Activated T-helper 2 cell treated with anti-CD3 and anti-CD28 coated beads, Interferon-gamma antibody, Interleukin-2, Interleukin-4, amounts not matched to agents 10 μg/mL and 5 μg/mL and 100 μg/mL, durations not matched to agents 14 hours and 24 hours and 36 hours (primary cell): ENCODE measurements at regions not wholly inside any gene's neighbourhood (a gene's known extent, or its start where the extent isn't known, plus 50 kb on each side); places are given as distances from the start of the nearest gene placed in this dataset.
"Not testable (repeated sequence)": the region's sequence is repeated elsewhere in the genome, so short reads cannot be mapped to it uniquely, and the experiment has no call there.

Source experiments
- DNase-seq: peaks from one replicate; pipeline ENCODE4 v3.0.0; 2021; ENCODE audit warnings: low spot score
- H3K27ac Mint-ChIP-seq: one replicate; pipeline ENCODE4 v1.8.0; 2021; ENCODE audit warnings: mixed read lengths
- H3K27me3 Mint-ChIP-seq: one replicate; pipeline ENCODE4 v1.8.0; 2021; ENCODE audit warnings: low read depth, mixed read lengths
- H3K36me3 Mint-ChIP-seq: one replicate; pipeline ENCODE4 v1.8.0; 2021; ENCODE audit warnings: low read depth, mixed read lengths
- H3K4me1 Mint-ChIP-seq: one replicate; pipeline ENCODE4 v1.8.0; 2021; ENCODE audit warnings: low read depth, mixed read lengths
- H3K4me3 Mint-ChIP-seq: one replicate; pipeline ENCODE4 v1.8.0; 2021; ENCODE audit warnings: low read depth, mild to moderate bottlenecking, moderate library complexity, mixed read lengths
- H3K9me3 Mint-ChIP-seq: one replicate; pipeline ENCODE4 v1.8.0; 2021; ENCODE audit warnings: mixed read lengths
- intact Hi-C: fragments of 100-400 bp; cut with micrococcal nuclease; formaldehyde crosslinking; loops from one replicate; pipeline ENCODE4 v1.15.1; 2023

GRCh38 chr5:156087577-156088110, 239.3 kb upstream of the SGCD start:
- H3K4me1 Mint-ChIP-seq, result no peaks in the 10 kb centered on the region
- peaks cover 12% of the 10 kb centered on the region for H3K9me3 Mint-ChIP-seq
- no peak overlapping the region for H3K27ac Mint-ChIP-seq
- no peaks in the 10 kb centered on the region for H3K36me3 Mint-ChIP-seq
- intact Hi-C loops, result no loop called here
- DNase-seq, result no peak
- no peak overlapping the region for H3K4me3 Mint-ChIP-seq
- no peaks in the 10 kb centered on the region for H3K27me3 Mint-ChIP-seq

GRCh38 chr5:156089955-156090940, 236.7 kb upstream of the SGCD start:
- H3K36me3 Mint-ChIP-seq, H3K4me1 Mint-ChIP-seq, H3K4me3 Mint-ChIP-seq, DNase-seq, intact Hi-C loops, H3K27me3 Mint-ChIP-seq, H3K27ac Mint-ChIP-seq: not testable (repeated sequence)
- H3K9me3 Mint-ChIP-seq, result peaks cover 12% of the 10 kb centered on the region

- DNase-seq, result no peak
- H3K4me1 Mint-ChIP-seq, result no peaks in the 10 kb centered on the region
- H3K27ac Mint-ChIP-seq, result no peak overlapping the region
- intact Hi-C loops, result no loop called here
- H3K36me3 Mint-ChIP-seq, result no peaks in the 10 kb centered on the region
- H3K4me3 Mint-ChIP-seq, result no peak overlapping the region
- no peaks in the 10 kb centered on the region for H3K27me3 Mint-ChIP-seq
- peaks cover 12% of the 10 kb centered on the region for H3K9me3 Mint-ChIP-seq
These were observed 233.9 kb upstream of the SGCD start for GRCh38 chr5:156093024-156093423.

- no peaks in the 10 kb centered on the region for H3K27me3 Mint-ChIP-seq
- H3K9me3 Mint-ChIP-seq, result peaks cover 12% of the 10 kb centered on the region
- H3K4me3 Mint-ChIP-seq, result no peak overlapping the region
- no peaks in the 10 kb centered on the region for H3K36me3 Mint-ChIP-seq
- no peak overlapping the region for H3K27ac Mint-ChIP-seq
- DNase-seq, result no peak
- intact Hi-C loops, result no loop called here
- H3K4me1 Mint-ChIP-seq, result no peaks in the 10 kb centered on the region
These were observed 233.0 kb upstream of the SGCD start for GRCh38 chr5:156094001-156094400.

- H3K27ac Mint-ChIP-seq, result no peak overlapping the region
- peaks cover 2% of the 10 kb centered on the region for H3K9me3 Mint-ChIP-seq
- H3K4me3 Mint-ChIP-seq, result no peak overlapping the region
- no peaks in the 10 kb centered on the region for H3K4me1 Mint-ChIP-seq
- intact Hi-C loops, result no loop called here
- H3K27me3 Mint-ChIP-seq, result no peaks in the 10 kb centered on the region
- H3K36me3 Mint-ChIP-seq, result no peaks in the 10 kb centered on the region
- DNase-seq, result no peak
These were observed 231.2 kb upstream of the SGCD start for GRCh38 chr5:156095709-156096241.

DNA sequence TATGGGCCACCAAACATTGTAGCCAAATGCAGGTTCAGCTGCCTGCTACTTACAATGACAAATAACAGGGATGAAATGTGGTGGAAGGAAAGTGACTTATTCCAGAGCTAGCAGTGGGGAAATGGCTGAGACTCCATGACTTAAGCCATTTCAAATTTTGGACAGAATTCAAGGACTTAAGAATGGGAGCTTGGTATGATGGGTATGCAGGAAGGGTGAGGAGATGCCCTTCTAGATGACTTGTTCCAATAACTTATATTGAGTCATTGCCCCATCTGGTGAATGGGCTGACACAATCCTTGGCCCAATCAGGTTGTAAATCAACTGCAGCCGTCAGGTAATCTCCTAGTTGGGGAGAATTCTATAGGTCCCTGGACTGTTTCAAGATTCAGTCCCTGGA, 230.7 kb upstream of the SGCD start:
- Mint-ChIP-seq H3K27ac (no peak overlapping the region), H3K27me3 (no peaks in the 10 kb centered on the region), H3K36me3 (no peaks in the 10 kb centered on the region), H3K4me1 (no peaks in the 10 kb centered on the region), H3K9me3 (no peaks in the 10 kb centered on the region), H3K4me3 (no peak overlapping the region)
- intact Hi-C loops, result no loop called here
- no peak for DNase-seq

DNA sequence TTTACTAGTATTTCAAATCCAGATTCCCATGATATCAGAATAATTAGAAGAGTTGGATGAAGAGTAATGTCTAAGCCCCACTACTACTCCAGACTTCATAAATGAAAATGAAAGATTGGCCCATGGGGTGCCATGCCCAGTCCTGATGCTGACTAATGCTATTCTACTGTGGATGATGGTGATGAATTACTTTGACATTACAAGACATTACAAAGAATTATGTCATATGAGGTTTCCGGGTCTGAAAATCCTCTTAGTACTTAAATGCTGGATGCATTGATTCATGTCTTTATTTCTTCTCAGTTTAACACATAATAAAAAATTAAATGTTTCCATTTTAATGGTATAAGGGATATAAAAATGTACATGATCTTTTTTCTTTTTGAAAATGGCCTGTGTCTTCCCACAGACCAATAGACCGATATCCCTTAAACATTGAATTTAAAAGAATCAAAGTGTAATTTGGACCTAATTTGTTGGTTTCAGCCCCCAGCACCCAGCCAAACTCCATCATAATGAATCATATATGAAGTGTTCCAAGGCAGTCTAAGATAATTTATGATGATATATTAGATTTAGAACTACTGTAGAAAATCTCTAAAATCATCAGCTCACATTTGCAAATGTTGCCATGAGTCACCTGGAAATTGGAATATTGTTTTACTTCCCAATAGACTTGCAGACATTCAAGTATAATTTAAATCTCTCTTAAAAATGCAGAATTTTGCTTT, 223.6 kb upstream of the SGCD start:
- DNase-seq, result no peak
- H3K27me3 Mint-ChIP-seq, result no peaks in the 10 kb centered on the region
- intact Hi-C loops, result no loop called here
- no peaks in the 10 kb centered on the region for H3K9me3 Mint-ChIP-seq
- H3K4me1 Mint-ChIP-seq, result no peaks in the 10 kb centered on the region
- no peaks in the 10 kb centered on the region for H3K36me3 Mint-ChIP-seq
- no peak overlapping the region for H3K4me3 Mint-ChIP-seq
- no peak overlapping the region for H3K27ac Mint-ChIP-seq

DNA sequence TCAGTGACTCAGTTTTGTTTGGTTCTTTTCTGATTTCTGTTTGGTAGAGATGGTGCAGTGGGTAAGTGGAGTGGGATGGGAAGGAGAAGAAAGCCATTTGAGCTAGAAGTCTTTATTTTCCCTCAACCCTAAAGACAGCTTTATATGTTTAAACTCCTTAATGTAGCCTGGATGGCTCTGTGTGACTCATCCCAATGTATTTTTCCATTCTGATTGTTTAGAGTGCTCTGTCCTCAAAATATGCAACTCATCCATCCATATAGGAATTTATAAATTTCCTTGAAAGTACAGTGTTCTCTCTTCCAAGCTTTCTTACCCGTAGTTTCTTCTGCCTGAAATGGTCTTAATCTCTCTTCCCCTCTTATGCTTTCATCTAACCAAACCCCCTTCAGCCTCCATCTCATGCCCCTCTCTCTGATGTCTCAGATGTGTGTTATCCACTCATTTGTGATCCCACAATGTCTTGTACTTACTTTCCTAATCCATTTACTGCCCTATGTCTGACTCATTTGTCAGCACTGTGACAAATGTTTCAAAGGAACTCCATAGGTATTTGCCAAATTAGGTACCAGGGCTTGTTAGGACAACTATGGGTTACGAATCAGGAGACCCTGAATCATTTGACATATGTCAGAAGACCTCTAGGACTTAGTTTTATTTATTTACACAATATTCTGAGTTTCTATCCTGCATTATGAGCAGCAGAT, 217.5 kb upstream of the SGCD start:
- no peaks in the 10 kb centered on the region for H3K27me3 Mint-ChIP-seq
- no peak overlapping the region for H3K4me3 Mint-ChIP-seq
- H3K36me3 Mint-ChIP-seq, result no peaks in the 10 kb centered on the region
- no peaks in the 10 kb centered on the region for H3K9me3 Mint-ChIP-seq
- H3K27ac Mint-ChIP-seq, result no peak overlapping the region
- intact Hi-C loops, result no loop called here
- DNase-seq, result no peak
- no peaks in the 10 kb centered on the region for H3K4me1 Mint-ChIP-seq

DNA sequence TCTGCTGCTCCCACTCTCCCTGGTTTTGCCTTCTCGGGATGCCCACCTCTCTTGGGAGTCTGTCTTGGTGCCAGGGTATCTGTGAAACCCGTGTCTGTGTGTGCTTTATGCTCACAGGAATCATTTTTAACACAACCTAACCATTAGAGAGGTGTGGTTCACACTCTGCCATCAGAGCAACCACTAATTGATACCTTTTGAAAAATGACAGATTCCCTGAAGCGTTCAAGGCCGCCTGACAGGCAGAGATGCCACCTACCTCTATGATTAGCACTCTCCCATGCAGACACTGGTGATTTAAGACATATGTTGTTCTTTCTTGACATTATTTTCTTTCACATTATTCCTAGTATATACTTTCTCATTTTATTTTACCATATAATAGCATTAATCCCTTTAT, 207.3 kb upstream of the SGCD start:
- H3K36me3 Mint-ChIP-seq, result no peaks in the 10 kb centered on the region
- no peaks in the 10 kb centered on the region for H3K27me3 Mint-ChIP-seq
- no peaks in the 10 kb centered on the region for H3K4me1 Mint-ChIP-seq
- intact Hi-C loops, result no loop called here
- H3K27ac Mint-ChIP-seq, result no peak overlapping the region
- H3K9me3 Mint-ChIP-seq, result no peaks in the 10 kb centered on the region
- no peak for DNase-seq
- no peak overlapping the region for H3K4me3 Mint-ChIP-seq

DNA sequence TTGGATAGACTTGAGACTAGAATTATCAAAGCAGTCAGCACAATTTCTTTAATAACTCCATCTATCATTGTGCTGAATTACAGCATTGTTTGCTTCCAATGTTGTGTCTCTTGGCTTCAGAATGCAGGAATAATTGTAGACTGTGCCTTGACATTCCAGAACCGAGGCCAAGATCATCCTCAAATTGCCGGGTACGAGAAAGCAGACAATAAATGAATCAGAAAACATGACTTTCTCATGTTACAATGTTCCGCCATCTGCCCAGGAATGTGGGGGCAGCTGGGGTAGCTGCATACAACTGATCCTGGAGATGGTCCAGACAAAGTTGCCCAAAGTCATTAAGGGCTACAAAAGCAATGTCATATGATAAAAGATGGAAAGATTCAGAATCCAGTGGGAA, 206.2 kb upstream of the SGCD start:
- intact Hi-C loops, result no loop called here
- H3K9me3 Mint-ChIP-seq, result no peaks in the 10 kb centered on the region
- H3K27ac Mint-ChIP-seq, result no peak overlapping the region
- H3K36me3 Mint-ChIP-seq, result no peaks in the 10 kb centered on the region
- H3K27me3 Mint-ChIP-seq, result no peaks in the 10 kb centered on the region
- H3K4me1 Mint-ChIP-seq, result no peaks in the 10 kb centered on the region
- DNase-seq, result no peak
- H3K4me3 Mint-ChIP-seq, result no peak overlapping the region

GRCh38 chr5:156121234-156121633, 205.7 kb upstream of the SGCD start:
- no peak overlapping the region for H3K27ac Mint-ChIP-seq
- no peaks in the 10 kb centered on the region for H3K27me3 Mint-ChIP-seq
- H3K4me1 Mint-ChIP-seq, result no peaks in the 10 kb centered on the region
- no peak for DNase-seq
- no peaks in the 10 kb centered on the region for H3K9me3 Mint-ChIP-seq
- intact Hi-C loops, result no loop called here
- H3K36me3 Mint-ChIP-seq, result no peaks in the 10 kb centered on the region
- no peak overlapping the region for H3K4me3 Mint-ChIP-seq

DNA sequence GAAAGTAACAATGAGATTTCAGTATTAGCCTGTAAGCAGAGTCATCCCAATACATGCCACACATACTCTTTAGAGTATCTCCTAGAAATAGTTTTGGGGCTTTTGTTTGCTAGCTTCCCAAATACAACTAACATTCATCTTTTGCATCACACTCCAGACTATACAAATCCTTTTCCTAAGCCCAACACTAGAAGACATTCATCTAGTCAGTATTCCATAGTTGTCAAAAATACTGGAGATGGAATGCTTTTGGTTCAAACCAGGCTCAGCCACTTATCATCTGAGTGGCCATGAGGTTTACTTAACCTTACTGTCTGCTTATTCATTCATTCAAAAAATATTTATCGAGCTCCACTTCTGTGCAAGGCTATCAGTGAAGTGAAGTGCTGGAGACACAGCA, 205.1 kb upstream of the SGCD start:
- Mint-ChIP-seq H3K4me1 (no peaks in the 10 kb centered on the region), H3K27ac (no peak overlapping the region), H3K4me3 (no peak overlapping the region), H3K36me3 (no peaks in the 10 kb centered on the region), H3K27me3 (no peaks in the 10 kb centered on the region), H3K9me3 (no peaks in the 10 kb centered on the region)
- no peak for DNase-seq
- intact Hi-C loops, result no loop called here
